NK-92 (cell line): ENCODE measurements at regions not wholly inside any gene's neighbourhood (a gene's known extent, or its start where the extent isn't known, plus 50 kb on each side); places are given as distances from the start of the nearest gene placed in this dataset.
"Not testable (repeated sequence)": the region's sequence is repeated elsewhere in the genome, so short reads cannot be mapped to it uniquely, and the experiment has no call there.

Source experiments
- DNase-seq: peaks from one replicate; lab custom pipeline; 2025; ENCODE audit not compliant: unreplicated experiment; lab: John Stamatoyannopoulos, UW

- no peak for DNase-seq
Observed at GRCh38 chr2:122681626-122682025, 926.2 kb downstream of the TSN start.

- no peak for DNase-seq
Observed at GRCh38 chr2:122682356-122682755, 926.9 kb downstream of the TSN start.

DNA sequence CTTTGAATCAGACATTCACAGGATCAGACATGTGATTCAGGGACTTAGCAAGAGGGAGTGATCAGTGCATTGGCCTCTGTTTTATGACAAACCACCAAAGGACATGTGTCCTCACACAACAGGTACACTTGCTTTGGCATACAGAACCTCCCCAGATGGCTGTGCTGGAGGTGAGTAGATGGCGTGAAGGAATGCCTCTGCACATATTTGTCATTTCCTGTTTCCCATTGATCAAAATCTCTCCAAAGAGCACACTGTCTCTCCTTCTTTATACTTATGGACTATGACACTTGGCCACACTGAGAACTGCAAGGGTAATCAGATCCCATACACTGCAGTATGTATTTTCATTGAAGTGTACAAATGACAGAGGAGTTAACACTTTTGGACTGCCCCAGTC lies 927.6 kb downstream of the TSN start:
- no peak for DNase-seq

- DNase-seq, result no peak
Observed at GRCh38 chr2:122692400-122693083, 937.1 kb downstream of the TSN start.

GRCh38 chr2:122697415-122697814 lies 942.0 kb downstream of the TSN start:
- no peak for DNase-seq

- DNase-seq, result no peak
Observed at GRCh38 chr2:122703676-122704075, 948.2 kb downstream of the TSN start.

DNA sequence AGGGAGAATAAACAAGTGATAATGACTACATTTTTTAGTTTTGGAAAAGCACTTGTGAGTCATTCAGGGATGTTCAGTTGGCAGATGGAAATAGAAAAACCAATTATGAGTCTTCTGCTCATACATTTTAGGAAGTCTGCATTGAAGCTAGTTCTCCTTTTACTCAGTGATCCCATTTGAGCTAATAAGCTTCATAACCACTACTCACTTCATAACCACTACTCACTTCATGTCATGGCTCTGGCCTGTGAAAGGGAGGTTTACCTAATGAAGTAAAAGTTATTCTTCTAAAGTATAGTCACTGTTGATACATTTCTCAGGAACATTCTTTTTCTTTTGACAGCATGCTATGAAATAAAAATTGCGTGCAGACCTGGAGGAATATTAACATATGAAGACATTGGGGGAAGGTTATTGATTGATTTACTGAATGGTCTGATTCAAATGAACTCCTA lies 948.7 kb downstream of the TSN start:
- DNase-seq, result no peak

- DNase-seq, result no peak
Observed at GRCh38 chr2:122705746-122706145, 950.3 kb downstream of the TSN start.

DNA sequence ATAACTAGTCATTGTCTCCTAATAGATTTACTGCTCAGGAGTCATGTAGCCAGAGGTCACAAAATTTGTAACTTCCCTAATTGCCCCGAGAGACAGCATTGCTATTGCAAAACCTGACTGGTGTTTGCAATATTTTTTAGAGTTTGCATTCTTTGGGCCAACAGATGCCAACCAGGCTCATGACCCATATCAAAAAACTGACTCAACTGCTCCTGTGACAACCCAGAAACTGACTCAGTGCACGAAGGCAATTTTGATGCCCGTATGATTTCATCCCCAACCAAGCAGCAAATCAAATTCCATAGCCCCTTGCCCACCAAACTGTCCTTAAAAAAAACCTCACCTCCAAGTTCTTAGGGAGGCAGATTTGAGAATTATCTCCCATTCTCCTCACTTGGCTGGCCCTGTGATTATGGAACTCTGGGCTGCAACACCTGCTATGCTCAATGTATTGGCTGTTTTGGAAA lies 951.3 kb downstream of the TSN start:
- no peak for DNase-seq

- DNase-seq, result no peak
Observed at GRCh38 chr2:122707224-122707824, 951.9 kb downstream of the TSN start.

- DNase-seq, result no peak
Observed at GRCh38 chr2:122710049-122710448, 954.6 kb downstream of the TSN start.

- DNase-seq, result no peak
Observed at GRCh38 chr2:122713800-122714199, 958.3 kb downstream of the TSN start.

DNA sequence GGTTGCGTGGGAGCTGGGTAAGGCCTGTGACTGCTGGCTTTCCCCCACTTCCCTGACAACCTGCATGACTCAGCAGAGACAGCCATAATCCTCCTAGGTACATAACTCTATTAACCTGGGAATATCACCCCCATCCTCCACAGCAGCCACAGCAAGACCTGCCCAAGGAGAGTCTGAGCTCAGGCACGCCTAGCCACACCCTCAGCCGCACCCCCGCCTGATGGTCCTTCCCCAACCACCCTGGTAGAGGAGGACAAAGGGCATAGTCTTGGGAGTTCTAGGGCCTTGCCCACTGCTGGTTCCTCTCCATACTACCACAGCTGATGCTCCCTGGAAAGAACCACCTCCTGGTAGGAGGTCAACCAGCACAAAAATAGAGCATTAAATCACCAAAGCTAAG lies 965.4 kb downstream of the TSN start:
- not testable (repeated sequence) for DNase-seq

- no peak for DNase-seq
Observed at GRCh38 chr2:122734766-122735424, 979.4 kb downstream of the TSN start.

DNA sequence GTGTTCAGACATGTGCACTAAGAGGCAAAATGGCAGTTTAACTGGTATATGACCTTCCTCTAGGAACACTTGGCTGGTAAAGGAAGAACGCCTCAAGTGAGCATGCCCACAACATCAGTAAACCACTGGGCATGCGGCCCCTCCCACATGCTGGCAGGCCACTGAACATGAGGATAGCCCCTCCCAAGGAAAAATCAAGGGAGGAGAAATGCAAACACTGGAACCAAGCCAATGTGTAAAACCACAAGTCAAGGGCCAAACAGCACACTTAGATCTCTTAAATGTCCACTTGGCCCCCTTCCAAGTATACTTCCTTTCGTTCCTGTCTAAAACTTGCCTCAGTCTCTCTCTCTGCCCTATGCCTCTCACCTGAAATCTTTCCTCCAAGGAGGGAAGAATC lies 980.8 kb downstream of the TSN start:
- DNase-seq, result no peak

DNA sequence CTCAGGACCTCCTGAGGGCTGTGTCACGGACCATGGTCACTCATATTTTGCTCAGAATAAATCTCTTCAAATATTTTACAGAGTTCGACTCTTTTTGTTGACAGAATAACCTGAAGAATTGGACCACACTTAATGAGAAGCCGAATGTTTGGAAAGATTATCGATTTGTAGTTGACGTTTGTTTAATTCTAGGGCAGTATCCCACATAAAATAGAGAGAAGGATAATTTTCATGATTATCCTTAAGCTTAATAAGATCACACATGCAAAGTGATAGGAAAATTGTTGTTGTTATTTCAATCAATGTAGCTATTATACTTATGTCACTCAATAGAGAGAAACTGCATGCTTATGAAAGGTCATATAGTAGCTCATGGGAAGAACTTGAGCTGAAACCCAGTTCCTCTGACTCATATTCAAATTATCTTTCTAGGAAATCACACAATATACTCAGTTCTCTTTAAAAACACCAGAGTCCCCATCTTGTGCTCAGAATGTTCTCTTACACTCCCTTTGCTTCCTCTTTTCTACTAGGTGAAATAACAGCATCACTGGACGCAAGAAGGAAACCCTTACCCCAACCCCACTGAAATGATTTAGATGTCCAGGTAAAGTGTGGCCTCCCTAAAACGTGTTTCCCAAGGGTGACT lies 982.1 kb downstream of the TSN start:
- DNase-seq, result no peak

DNA sequence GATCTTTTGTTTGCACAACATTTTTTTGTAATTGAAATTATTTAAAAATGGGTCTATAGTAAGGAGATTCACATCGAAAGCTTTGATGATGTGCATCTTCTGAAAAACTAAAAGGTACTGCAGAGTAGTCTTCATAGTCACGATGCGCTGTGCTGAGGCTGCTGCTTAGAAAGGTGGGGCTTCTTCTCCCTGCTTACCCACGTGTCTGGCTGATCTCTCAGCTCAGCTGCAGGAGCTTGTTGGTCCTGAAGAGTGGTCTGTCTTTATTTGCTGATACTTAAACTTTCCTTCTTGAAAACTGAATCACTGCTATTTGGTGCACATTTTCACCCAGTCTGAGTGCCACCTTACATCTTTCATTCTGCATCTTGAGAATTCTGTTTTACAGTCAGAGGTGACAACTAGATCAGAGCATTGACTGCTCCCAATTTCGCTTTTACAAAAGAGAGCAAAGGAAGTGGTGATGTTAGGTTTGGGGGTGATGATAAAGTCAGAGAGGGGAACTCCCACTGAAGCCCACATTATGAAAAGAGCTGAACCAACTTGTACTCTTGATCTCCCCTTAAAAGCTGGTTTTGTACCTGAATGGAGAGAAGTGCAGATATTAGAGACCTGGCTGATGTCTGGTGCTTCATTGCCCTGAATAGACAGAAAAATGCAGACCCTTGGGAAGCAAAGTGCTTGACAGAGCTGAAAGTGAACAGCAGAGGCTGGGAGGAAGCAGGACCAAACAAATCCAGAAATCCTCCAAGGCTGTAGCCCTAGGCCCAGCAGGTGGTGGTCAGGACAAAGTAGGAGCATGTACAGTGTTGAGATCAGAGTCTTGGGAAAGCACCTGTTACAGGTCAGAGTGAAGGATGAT lies 984.5 kb downstream of the TSN start:
- DNase-seq, result no peak

GRCh38 chr2:122740594-122740948 lies 985.1 kb downstream of the TSN start:
- DNase-seq, result no peak

- DNase-seq, result no peak
Observed at GRCh38 chr2:122741403-122741802, 986.0 kb downstream of the TSN start.

GRCh38 chr2:122743021-122743675 lies 987.7 kb downstream of the TSN start:
- no peak for DNase-seq
